ENCODE measurements at regions not wholly inside any gene's neighbourhood (a gene's known extent, or its start where the extent isn't known, plus 50 kb on each side); places are given as distances from the start of the nearest gene placed in this dataset.

DNA sequence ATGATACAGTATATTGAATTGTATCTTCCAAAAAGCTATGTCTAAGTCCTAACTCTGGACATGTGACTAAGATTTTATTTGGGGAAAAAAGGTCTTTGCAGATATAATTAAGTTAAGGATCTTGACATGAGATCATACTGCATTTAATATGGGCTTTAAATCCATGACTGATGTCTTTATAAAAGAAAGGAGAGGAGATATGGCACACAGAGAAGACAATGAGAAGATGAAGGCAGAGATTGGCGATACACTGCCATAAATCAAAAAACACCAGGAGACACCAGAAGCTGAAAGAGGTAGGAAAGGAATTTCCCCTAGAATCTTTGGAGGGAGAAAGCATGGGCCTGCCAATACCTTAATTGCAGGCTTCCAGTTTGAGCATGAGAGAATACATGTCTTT, 1450.2 kb downstream of the HACE1 start:
- no peak for TF ChIP-seq TEAD4 (IDR thresholded peaks at IDR 0.05)

GRCh38 chr6:103405321-103405720, 1454.4 kb downstream of the HACE1 start:
- TF ChIP-seq REST (IDR thresholded peaks at IDR 0.05; ENCODE audit: low read depth) (no peak), CEBPB (IDR thresholded peaks at IDR 0.05) (no peak), NFIC (IDR thresholded peaks at IDR 0.05) (no peak), TCF12 (IDR thresholded peaks at IDR 0.05; ENCODE audit: low read depth) (no peak), ZBTB7A (IDR thresholded peaks at IDR 0.05; ENCODE audit: low read depth) (no peak), TAF1 (IDR thresholded peaks at IDR 0.05; ENCODE audit: low read depth) (no peak), CREB1 (IDR thresholded peaks at IDR 0.05; ENCODE audit: low read depth) (no peak), TEAD4 (IDR thresholded peaks at IDR 0.05) (no peak), YY1 (IDR thresholded peaks at IDR 0.05; ENCODE audit: low read depth) (no peak), FOXM1 (IDR thresholded peaks at IDR 0.05; ENCODE audit: borderline replicate concordance, low read depth) (no peak), RAD21 (IDR thresholded peaks at IDR 0.05; ENCODE audit: low read depth) (no peak), EGR1 (IDR thresholded peaks at IDR 0.05) (no peak), EP300 (IDR thresholded peaks at IDR 0.05; ENCODE audit: borderline replicate concordance) (no peak)
- TF ChIP-seq, protein P1, sequence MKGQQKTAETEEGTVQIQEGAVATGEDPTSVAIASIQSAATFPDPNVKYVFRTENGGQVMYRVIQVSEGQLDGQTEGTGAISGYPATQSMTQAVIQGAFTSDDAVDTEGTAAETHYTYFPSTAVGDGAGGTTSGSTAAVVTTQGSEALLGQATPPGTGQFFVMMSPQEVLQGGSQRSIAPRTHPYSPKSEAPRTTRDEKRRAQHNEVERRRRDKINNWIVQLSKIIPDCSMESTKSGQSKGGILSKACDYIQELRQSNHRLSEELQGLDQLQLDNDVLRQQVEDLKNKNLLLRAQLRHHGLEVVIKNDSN (IDR thresholded peaks at IDR 0.05) = no peak
- TF ChIP-seq, protein P2, sequence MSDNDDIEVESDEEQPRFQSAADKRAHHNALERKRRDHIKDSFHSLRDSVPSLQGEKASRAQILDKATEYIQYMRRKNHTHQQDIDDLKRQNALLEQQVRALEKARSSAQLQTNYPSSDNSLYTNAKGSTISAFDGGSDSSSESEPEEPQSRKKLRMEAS (IDR thresholded peaks at IDR 0.05) = no peak

- TF ChIP-seq TCF12 (IDR thresholded peaks at IDR 0.05; ENCODE audit: low read depth) = no peak
- no peak for TF ChIP-seq FOXM1 (IDR thresholded peaks at IDR 0.05; ENCODE audit: borderline replicate concordance, low read depth)
These were observed 1454.9 kb downstream of the HACE1 start for GRCh38 chr6:103404799-103405198.

GRCh38 chr6:103396768-103397167, 1463.0 kb downstream of the HACE1 start:
- no peak for TF ChIP-seq REST (IDR thresholded peaks at IDR 0.05; ENCODE audit: low read depth)
- no peak for TF ChIP-seq NFIC (IDR thresholded peaks at IDR 0.05)
- no peak for TF ChIP-seq EGR1 (IDR thresholded peaks at IDR 0.05)
- TF ChIP-seq CREB1 (IDR thresholded peaks at IDR 0.05; ENCODE audit: low read depth) = no peak
- no peak for TF ChIP-seq CEBPB (IDR thresholded peaks at IDR 0.05)
- no peak for TF ChIP-seq EP300 (IDR thresholded peaks at IDR 0.05; ENCODE audit: borderline replicate concordance)
- TF ChIP-seq RAD21 (IDR thresholded peaks at IDR 0.05; ENCODE audit: low read depth) = no peak
- no peak for TF ChIP-seq TAF1 (IDR thresholded peaks at IDR 0.05; ENCODE audit: low read depth)
- TF ChIP-seq, protein P2 (IDR thresholded peaks at IDR 0.05) = no peak
- no peak for TF ChIP-seq TEAD4 (IDR thresholded peaks at IDR 0.05)
- TF ChIP-seq TCF12 (IDR thresholded peaks at IDR 0.05; ENCODE audit: low read depth) = no peak
- TF ChIP-seq FOXM1 (IDR thresholded peaks at IDR 0.05; ENCODE audit: borderline replicate concordance, low read depth) = no peak

DNA sequence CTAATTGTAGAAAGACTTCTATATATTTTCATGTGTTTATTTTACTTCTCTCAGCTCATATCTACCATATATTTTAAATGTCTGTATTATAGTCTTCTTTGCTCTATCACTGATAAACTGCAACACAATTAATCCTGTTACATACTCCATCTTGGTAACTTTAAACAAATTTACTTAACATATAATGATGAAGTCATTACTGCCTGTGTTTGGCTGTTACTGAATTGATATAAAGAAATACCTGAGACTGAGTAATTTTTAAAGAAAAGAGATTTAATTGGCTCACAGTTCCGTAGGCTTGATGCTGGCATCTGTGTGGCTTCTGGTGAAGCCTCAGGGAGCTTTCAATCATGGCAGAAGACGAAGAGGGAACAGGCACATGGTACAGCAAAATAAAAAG, 1480.4 kb downstream of the HACE1 start:
- TF ChIP-seq ZBTB7A (IDR thresholded peaks at IDR 0.05; ENCODE audit: low read depth) = no peak
- no peak for TF ChIP-seq TAF1 (IDR thresholded peaks at IDR 0.05; ENCODE audit: low read depth)
- TF ChIP-seq NFIC (IDR thresholded peaks at IDR 0.05) = no peak
- TF ChIP-seq, protein P1 (IDR thresholded peaks at IDR 0.05) = no peak
- TF ChIP-seq CREB1 (IDR thresholded peaks at IDR 0.05; ENCODE audit: low read depth) = no peak
- TF ChIP-seq, protein P2 (IDR thresholded peaks at IDR 0.05) = no peak
- TF ChIP-seq RAD21 (IDR thresholded peaks at IDR 0.05; ENCODE audit: low read depth) = no peak
- TF ChIP-seq REST (IDR thresholded peaks at IDR 0.05; ENCODE audit: low read depth) = no peak

All from Ishikawa (cell line).